Astrocyte of the spinal cord (primary cell): ENCODE measurements at regions not wholly inside any gene's neighbourhood (a gene's known extent, or its start where the extent isn't known, plus 50 kb on each side); places are given as distances from the start of the nearest gene placed in this dataset.

Experiments used
- DNase-seq: peaks from one replicate; pipeline ENCODE4 v3.0.0; 2011; ENCODE audit warnings: low read depth, low spot score
- H3K4me3 ChIP-seq: 2 replicates; pipeline ENCODE4 v1.5.1; 2011; ENCODE audit warnings: low read depth, mild to moderate bottlenecking, low read length, moderate library complexity
- in situ Hi-C: cut with HindIII; loops from 2 replicates; pipeline ENCODE4 v1.10.0; 2017; ENCODE audit warnings: low sequenced_read_pairs
- TF ChIP-seq, protein P1 (sequence below): IDR thresholded peaks from 2 replicates; pipeline ENCODE4 v1.5.1; 2012; ENCODE audit warnings: low read depth, mild to moderate bottlenecking, low read length, inconsistent platforms

DNA sequence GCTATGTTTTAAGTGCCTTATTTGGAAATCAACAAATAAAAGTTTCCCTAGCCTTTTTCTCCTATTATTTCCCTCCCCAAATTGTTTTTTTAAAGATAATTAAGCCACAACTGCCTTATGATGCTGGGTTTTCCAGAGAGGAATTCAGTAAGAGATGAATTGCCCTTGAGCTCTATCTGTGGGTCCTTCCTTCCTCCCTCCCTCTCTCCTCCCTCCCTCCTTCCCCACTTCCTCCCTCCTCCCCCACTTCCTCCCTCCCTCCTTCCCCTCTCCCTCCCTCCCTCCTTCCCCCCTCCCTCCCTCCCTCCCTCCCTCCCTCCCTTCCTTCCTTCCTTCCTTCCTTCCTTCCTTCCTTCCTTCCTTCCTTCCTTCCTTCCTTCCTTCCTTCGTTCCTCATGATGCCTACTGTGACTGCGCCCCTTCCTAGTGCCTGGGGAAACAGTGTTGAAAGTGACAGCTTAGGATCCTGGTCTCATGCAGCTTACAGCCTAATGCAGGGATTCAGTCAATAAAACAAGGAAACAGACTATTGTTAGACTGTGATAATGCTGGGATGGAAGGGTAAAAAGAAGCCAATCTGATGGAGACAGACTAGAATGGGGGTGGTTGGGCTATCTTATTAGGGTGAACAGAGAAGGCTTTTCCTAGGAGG is 1417.1 kb downstream of the AACS start:
- H3K4me3 ChIP-seq, result no peak overlapping the region
- DNase-seq, result no peak
- TF ChIP-seq, protein P1, sequence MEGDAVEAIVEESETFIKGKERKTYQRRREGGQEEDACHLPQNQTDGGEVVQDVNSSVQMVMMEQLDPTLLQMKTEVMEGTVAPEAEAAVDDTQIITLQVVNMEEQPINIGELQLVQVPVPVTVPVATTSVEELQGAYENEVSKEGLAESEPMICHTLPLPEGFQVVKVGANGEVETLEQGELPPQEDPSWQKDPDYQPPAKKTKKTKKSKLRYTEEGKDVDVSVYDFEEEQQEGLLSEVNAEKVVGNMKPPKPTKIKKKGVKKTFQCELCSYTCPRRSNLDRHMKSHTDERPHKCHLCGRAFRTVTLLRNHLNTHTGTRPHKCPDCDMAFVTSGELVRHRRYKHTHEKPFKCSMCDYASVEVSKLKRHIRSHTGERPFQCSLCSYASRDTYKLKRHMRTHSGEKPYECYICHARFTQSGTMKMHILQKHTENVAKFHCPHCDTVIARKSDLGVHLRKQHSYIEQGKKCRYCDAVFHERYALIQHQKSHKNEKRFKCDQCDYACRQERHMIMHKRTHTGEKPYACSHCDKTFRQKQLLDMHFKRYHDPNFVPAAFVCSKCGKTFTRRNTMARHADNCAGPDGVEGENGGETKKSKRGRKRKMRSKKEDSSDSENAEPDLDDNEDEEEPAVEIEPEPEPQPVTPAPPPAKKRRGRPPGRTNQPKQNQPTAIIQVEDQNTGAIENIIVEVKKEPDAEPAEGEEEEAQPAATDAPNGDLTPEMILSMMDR, result no peak
- in situ Hi-C loops, result no loop called here

DNA sequence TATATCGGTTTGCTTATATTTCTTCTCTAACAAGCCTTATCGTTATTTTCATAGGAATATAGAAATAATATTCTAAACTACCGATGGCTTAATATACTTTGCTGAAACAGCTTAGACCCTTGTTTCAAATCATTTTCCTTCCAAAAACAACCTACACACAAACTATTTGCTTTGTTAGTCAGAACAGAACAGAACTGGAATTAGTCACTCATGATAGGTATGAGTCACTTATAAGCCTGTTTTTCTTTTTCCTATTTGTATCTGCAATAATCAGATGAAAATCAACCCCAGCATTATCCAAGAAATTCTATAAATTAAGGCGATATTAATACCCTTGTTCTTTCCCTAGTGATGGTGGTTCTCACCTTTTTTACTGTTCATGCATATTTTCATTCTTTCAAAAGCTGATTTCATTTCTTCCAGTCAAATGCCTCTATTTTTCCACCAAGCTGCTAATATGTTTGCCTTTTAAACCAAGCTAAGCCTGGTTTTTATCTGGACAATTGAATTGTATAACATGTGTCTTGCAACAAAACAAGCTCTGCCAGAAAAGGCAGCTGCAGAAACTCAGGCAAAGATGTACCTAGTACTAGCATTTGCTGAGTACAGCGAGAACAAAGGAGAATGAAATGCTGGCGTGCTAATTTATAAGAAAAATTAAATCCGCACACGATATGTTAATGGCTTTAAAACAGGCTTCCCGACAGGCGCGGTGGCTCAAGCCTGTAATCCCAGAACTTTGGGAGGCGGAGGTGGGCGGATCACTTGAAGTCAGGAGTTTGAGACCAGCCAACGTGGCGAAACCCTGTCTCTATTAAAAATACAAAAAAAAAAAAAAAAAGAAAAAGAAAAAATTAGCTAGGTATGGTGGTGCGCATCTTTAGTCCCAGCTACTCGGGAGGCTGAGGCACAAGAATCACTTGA is 1418.2 kb downstream of the AACS start:
- in situ Hi-C loops, result no loop called here
- no peak overlapping the region for H3K4me3 ChIP-seq
- TF ChIP-seq, protein P1, result no peak
- peak; percentile 84 for DNase-seq

DNA sequence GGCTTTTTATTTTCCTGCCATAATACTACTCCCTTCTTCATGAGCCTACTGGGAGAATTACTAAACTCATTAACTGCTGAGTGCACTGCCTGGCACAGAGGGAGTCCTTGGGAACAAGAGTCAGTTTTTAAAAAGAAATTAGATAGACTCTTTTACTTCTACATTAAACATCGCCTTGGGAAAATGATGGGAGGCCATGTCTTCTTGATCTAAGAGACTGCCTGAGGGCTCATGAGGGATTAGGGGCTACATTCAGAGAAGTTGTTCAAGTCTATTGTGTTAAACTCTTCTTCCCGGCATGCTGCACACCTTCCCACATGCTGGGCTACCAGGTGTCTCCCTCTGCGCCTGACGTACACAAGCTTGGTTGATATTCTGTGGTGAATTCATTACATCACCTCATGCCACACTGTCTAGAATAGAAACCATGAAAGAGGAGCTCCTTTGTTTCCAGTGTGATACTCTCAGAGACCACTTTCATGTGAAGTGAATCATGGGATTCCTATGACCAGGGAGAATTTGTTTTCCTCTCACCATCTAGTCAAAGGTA is 1422.3 kb downstream of the AACS start:
- TF ChIP-seq, protein P1, result no peak
- in situ Hi-C loops, result no loop called here
- no peak for DNase-seq
- H3K4me3 ChIP-seq, result no peak overlapping the region

DNA sequence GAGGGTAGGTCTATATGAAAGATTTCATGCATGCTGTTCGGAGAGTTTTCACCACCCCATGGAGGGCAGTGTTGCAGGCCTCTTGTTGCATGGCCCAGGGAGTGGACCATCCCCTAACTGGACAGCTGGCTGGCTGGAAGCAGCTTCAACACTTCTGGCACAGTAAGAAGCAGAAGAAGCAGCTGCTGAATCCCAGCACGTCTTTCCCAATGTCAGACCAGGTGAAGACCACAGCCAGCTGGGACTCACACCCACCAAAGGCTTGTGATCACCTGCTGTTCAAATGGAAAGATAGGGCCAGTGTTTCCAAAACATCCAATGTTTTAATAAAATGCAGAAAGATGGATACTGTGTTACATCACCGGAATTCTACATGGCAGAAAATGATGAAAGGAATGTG is 1423.6 kb downstream of the AACS start:
- in situ Hi-C loops, result no loop called here
- H3K4me3 ChIP-seq, result no peak overlapping the region
- TF ChIP-seq, protein P1, result no peak
- DNase-seq, result no peak

GRCh38 chr12:126492181-126492580 is 1426.9 kb downstream of the AACS start:
- no peak for DNase-seq
- TF ChIP-seq, protein P1, result no peak
- in situ Hi-C loops, result no loop called here
- H3K4me3 ChIP-seq, result no peak overlapping the region

DNA sequence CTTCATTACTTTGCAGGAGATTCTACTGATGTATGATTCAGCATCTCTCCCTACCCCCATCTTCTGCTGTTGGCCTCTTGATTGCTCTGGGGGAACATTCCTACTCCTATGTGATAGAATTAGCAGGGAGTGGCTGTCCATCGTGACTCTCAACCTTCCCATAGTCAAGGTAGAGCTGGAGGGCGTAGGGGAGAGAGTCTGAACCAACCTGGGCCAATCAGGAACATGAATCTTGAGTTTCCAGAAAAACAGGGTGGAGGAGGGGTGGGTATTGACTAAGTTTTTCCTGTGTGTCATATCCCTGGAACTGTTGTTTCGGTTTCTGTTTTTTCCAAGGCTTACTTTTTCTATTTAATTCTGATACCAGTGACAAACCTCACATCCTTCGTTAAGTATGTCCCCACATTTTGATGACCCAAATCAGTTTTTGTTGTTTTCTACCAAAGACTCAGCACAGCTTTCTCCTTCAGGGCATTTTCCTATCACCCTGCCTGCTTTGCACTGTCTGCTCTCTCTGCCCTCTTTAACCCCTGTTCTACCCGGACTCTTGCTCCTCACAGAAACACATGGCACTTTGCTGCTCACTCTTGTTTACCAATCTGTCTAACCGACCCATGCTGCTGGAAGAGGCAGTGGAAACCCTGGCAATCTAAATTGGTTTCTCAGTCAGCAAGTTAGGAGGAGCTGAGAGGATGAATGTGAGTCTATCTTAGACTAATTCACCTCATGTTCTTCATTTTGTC is 1428.3 kb downstream of the AACS start:
- TF ChIP-seq, protein P1, result no peak
- DNase-seq, result peak; percentile 41
- in situ Hi-C loops, result no loop called here
- H3K4me3 ChIP-seq, result no peak overlapping the region
